OCI-LY3 (cell line): ENCODE measurements at regions not wholly inside any gene's neighbourhood (a gene's known extent, or its start where the extent isn't known, plus 50 kb on each side); places are given as distances from the start of the nearest gene placed in this dataset.

Source experiments
- CTCF ChIP-seq: fragments of 200-600, 300-600 bp; sonication (generic); IDR thresholded peaks from 2 replicates; pipeline ENCODE4 v1.5.1; 2014; ENCODE audit warnings: antibody characterized with exemption, low read length, low read depth
- EZH2phosphoT487 ChIP-seq: fragments of 200-600 bp; shearing (Covaris generic); IDR thresholded peaks from 2 replicates; pipeline ENCODE4 v1.6.1; 2018; ENCODE audit warnings: antibody characterized with exemption, mixed run types, low read depth

GRCh38 chr9:23638011-23638410 is 188.0 kb downstream of the ELAVL2 start:
- TF ChIP-seq EZH2phosphoT487 (no peak), CTCF (no peak)
